GM19467 (cell line): ENCODE measurements at regions not wholly inside any gene's neighbourhood (a gene's known extent, or its start where the extent isn't known, plus 50 kb on each side); places are given as distances from the start of the nearest gene placed in this dataset.

Experiments
- ATAC-seq: cut with Tn5 transposase; IDR thresholded peaks from one replicate; pipeline ENCODE4 v1.9.1; 2021; ENCODE audit warnings: mild to moderate bottlenecking, moderate library complexity; ENCODE audit not compliant: unreplicated experiment

- no peak for ATAC-seq
Observed at GRCh38 chr6:103707596-103708325, 1152.0 kb downstream of the HACE1 start.

- no peak for ATAC-seq
Observed at GRCh38 chr6:103699769-103700168, 1160.0 kb downstream of the HACE1 start.

- no peak for ATAC-seq
Observed at GRCh38 chr6:103687430-103687829, 1172.3 kb downstream of the HACE1 start.

GRCh38 chr6:103680116-103680515 is 1179.6 kb downstream of the HACE1 start:
- ATAC-seq = no peak

GRCh38 chr6:103677290-103677689 is 1182.4 kb downstream of the HACE1 start:
- ATAC-seq = no peak

- no peak for ATAC-seq
Observed at GRCh38 chr6:103675807-103676406, 1183.8 kb downstream of the HACE1 start.

GRCh38 chr6:103674790-103675189 is 1184.9 kb downstream of the HACE1 start:
- ATAC-seq = no peak

GRCh38 chr6:103672169-103672568 is 1187.5 kb downstream of the HACE1 start:
- no peak for ATAC-seq

- ATAC-seq = no peak
Observed at GRCh38 chr6:103629613-103630012, 1230.1 kb downstream of the HACE1 start.

- ATAC-seq = no peak
Observed at GRCh38 chr6:103617642-103618041, 1242.1 kb downstream of the HACE1 start.

GRCh38 chr6:103587722-103588121 is 1272.0 kb downstream of the HACE1 start:
- ATAC-seq = no peak

GRCh38 chr6:103578115-103578514 is 1281.6 kb downstream of the HACE1 start:
- ATAC-seq = no peak

GRCh38 chr6:103570431-103570830 is 1289.3 kb downstream of the HACE1 start:
- ATAC-seq = no peak

GRCh38 chr6:103554911-103555310 is 1304.8 kb downstream of the HACE1 start:
- no peak for ATAC-seq

- no peak for ATAC-seq
Observed at GRCh38 chr6:103538381-103538780, 1321.3 kb downstream of the HACE1 start.

- no peak for ATAC-seq
Observed at GRCh38 chr6:103534814-103535213, 1324.9 kb downstream of the HACE1 start.

GRCh38 chr6:103534095-103534494 is 1325.6 kb downstream of the HACE1 start:
- no peak for ATAC-seq

GRCh38 chr6:103522045-103522444 is 1337.7 kb downstream of the HACE1 start:
- no peak for ATAC-seq

GRCh38 chr6:103516336-103516735 is 1343.4 kb downstream of the HACE1 start:
- no peak for ATAC-seq

GRCh38 chr6:103507052-103507451 is 1352.7 kb downstream of the HACE1 start:
- no peak for ATAC-seq

GRCh38 chr6:103505155-103505518 is 1354.6 kb downstream of the HACE1 start:
- ATAC-seq = no peak

- no peak for ATAC-seq
Observed at GRCh38 chr6:103504501-103505154, 1355.1 kb downstream of the HACE1 start.
